H1 (cell line): ENCODE measurements at regions not wholly inside any gene's neighbourhood (a gene's known extent, or its start where the extent isn't known, plus 50 kb on each side); places are given as distances from the start of the nearest gene placed in this dataset.

Experiments
- E2F6 ChIP-seq: IDR thresholded peaks from 2 replicates; pipeline ENCODE4 v1.6.1; 2012; ENCODE audit warnings: inconsistent platforms
- KDM1A ChIP-seq: fragments of 200-600, 300-600 bp; sonication (generic); IDR thresholded peaks from 2 replicates; pipeline ENCODE4 v1.7.1; 2016; ENCODE audit warnings: mild to moderate bottlenecking, low read length, borderline replicate concordance
- NANOG ChIP-seq: IDR thresholded peaks from 2 replicates; pipeline ENCODE4 v1.6.1; 2011; ENCODE audit warnings: low read length, low read depth, mild to moderate bottlenecking, inconsistent platforms; ENCODE audit not compliant: insufficient read depth, poor library complexity, severe bottlenecking

- TF ChIP-seq NANOG = no peak
- no peak for TF ChIP-seq KDM1A
- no peak for TF ChIP-seq E2F6
Observed at GRCh38 chr10:113494761-113495160, 58.1 kb upstream of the HABP2 start (continued).
